ENCODE measurements at regions not wholly inside any gene's neighbourhood (a gene's known extent, or its start where the extent isn't known, plus 50 kb on each side); places are given as distances from the start of the nearest gene placed in this dataset.

DNA sequence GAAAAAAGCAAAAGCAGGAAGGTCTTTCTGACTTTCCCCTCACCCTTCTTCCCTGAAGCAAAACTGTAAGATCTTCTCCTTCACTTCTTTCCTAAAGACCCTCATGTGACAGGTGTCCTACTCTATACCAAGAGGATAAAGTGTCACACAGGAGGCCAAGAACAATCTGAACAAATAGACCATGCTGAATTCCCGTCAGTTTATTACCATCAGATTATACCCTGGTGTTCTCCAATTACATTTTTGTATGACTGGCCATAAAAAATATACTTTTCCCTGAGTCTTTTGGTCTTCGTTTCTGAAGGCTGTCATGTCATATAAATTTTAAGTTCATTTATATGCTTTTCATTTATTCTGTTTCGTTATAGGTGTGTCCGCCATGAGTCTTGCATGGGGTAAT, 371.4 kb upstream of the CNTN4 start:
- no peak overlapping the region for H3K4me3 ChIP-seq (ENCODE audit: low read depth, low read length)
- TF ChIP-seq, protein P1, sequence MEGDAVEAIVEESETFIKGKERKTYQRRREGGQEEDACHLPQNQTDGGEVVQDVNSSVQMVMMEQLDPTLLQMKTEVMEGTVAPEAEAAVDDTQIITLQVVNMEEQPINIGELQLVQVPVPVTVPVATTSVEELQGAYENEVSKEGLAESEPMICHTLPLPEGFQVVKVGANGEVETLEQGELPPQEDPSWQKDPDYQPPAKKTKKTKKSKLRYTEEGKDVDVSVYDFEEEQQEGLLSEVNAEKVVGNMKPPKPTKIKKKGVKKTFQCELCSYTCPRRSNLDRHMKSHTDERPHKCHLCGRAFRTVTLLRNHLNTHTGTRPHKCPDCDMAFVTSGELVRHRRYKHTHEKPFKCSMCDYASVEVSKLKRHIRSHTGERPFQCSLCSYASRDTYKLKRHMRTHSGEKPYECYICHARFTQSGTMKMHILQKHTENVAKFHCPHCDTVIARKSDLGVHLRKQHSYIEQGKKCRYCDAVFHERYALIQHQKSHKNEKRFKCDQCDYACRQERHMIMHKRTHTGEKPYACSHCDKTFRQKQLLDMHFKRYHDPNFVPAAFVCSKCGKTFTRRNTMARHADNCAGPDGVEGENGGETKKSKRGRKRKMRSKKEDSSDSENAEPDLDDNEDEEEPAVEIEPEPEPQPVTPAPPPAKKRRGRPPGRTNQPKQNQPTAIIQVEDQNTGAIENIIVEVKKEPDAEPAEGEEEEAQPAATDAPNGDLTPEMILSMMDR (IDR thresholded peaks at IDR 0.05; ENCODE audit: insufficient read depth, low read length): no peak
- DNase-seq (ENCODE audit: low read depth): no peak

DNA sequence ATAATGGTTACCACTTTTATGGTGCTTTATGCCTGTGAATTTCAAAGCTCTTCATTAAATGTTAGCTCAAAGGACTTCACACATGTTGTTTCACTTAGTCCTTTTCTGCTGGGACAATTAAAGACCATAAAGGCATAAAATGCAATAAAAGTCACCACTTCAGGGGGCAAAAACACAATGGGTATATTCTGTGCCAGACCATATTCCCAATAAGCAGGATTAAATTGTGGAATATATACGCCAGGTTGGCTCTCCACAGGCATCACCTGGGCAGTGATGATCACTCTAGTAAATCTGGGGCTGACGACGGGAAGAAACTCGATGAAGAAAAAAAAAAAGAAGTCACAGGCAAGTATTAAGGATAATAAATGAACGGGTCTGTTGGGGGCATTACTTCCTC, 370.2 kb upstream of the CNTN4 start:
- no peak for DNase-seq (ENCODE audit: low read depth)
- H3K4me3 ChIP-seq (ENCODE audit: low read depth, low read length): no peak overlapping the region
- TF ChIP-seq, protein P1 (IDR thresholded peaks at IDR 0.05; ENCODE audit: insufficient read depth, low read length): no peak

DNA sequence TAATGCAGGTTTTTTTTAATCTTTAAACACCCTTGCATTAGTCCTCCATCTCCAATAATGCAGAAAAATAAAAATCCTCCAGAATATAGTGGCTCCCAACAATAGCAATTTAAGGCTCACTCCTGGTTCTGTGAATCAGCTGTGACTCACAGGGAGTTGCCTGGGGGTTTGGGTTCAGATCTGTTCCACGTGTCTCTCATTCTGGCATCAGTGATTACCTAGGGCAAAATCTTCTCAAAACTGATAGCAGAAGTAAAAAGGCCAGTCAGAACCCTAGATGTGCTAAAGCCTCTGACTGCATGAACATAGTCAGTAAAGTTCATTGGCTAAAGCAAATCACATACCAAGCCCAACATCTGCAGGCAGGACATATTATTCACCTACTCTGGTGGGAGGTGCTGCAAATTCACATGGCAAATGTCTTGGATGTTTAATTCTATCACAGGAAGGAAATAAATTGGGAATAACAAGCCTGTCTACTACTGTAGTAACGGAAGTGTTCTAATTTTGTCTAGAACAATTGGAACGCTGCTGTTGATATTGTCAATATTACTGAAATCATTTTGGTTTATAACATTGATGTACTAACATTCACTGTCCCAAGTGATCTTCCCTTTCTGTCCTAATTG, 364.1 kb upstream of the CNTN4 start:
- TF ChIP-seq, protein P1 (IDR thresholded peaks at IDR 0.05; ENCODE audit: insufficient read depth, low read length): no peak
- DNase-seq (ENCODE audit: low read depth): no peak
- no peak overlapping the region for H3K4me3 ChIP-seq (ENCODE audit: low read depth, low read length)

DNA sequence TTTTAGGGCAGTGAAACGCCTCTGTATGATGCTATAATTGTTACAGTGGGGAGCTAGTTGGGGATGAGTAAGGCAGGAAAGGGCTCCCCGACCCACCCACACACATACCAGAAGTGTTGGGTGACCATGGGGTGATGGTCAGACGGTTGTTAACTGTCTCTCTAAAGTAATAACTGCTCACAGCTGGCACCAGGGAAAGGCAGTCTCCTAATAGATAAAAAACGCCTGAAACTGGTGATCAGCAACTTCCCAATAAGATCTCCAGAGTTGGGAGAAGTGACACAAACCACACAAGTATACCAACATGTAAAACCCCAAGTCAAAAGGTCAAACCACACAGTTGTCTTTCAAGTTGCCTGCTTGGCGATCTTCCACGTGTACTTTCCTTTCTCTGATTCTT, 346.5 kb upstream of the CNTN4 start:
- TF ChIP-seq, protein P1 (IDR thresholded peaks at IDR 0.05; ENCODE audit: insufficient read depth, low read length): no peak
- no peak overlapping the region for H3K4me3 ChIP-seq (ENCODE audit: low read depth, low read length)
- DNase-seq (ENCODE audit: low read depth): no peak

DNA sequence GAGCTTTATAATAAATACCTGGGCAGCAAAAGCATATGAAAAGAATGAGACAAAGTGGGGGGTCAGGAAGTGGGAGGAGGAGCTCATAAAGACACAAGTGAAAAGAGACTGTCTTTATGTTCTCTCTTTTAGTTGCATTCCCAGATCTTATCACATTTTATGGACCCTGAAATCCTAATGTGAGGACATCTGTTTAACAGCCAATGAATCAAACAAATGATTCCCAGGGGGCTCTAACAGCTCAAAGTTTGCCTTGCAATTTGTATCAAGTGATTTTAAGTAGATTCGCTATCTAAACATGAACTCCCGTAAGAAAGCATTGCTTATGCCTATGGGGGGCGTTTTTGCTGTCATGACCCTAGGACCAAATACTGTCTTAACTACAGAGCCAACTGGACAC, 332.3 kb upstream of the CNTN4 start:
- no peak for DNase-seq (ENCODE audit: low read depth)
- H3K4me3 ChIP-seq (ENCODE audit: low read depth, low read length): no peak overlapping the region
- TF ChIP-seq, protein P1 (IDR thresholded peaks at IDR 0.05; ENCODE audit: insufficient read depth, low read length): no peak

DNA sequence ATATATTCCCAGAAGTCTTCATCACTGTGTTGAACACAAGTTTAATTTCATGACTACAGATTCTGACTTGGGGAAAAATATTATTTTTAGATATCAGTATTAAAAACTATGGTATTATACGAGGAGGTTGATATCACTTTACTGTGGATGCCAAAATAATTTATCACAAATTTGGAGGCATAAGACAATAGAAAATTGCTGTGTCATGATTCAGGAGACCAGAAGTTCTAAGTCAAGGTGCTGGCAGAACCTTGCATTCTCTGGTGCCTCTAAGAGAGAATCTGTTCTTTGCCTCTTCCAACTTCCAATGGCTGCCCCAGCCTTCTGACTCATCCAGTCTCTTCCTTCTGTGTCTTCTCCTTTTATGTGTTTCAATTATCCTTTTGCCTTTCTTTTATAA, 325.0 kb upstream of the CNTN4 start:
- H3K4me3 ChIP-seq (ENCODE audit: low read depth, low read length): no peak overlapping the region
- TF ChIP-seq, protein P1 (IDR thresholded peaks at IDR 0.05; ENCODE audit: insufficient read depth, low read length): no peak
- DNase-seq (ENCODE audit: low read depth): no peak

DNA sequence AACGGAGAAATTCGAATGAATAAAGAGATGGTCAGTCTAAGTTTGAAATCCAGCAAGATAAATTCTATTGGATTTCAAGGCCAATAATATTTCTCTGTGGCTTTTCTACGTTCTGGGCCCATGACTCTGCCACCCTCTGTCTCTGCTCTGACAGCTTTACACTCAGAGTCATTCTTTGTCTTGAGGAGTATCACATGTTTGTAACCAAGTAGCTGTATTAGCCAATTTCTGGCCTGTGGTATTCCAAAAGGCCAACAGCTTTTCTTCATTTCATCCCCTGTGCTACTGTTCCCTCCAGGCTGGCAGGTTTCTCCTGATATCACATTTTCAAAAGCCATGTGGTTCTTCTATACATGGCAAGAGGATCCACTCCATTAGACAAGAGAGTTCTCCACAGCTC, 324.1 kb upstream of the CNTN4 start:
- H3K4me3 ChIP-seq (ENCODE audit: low read depth, low read length): no peak overlapping the region
- TF ChIP-seq, protein P1 (IDR thresholded peaks at IDR 0.05; ENCODE audit: insufficient read depth, low read length): no peak
- no peak for DNase-seq (ENCODE audit: low read depth)
